ENCODE measurements at regions not wholly inside any gene's neighbourhood (a gene's known extent, or its start where the extent isn't known, plus 50 kb on each side); places are given as distances from the start of the nearest gene placed in this dataset.

- Histone ChIP-seq H3K79me2 (no peaks in the 10 kb centered on the region), H3K36me3 (ENCODE audit: control insufficient read depth, insufficient read depth, low read length) (no peaks in the 10 kb centered on the region), H3K9me3 (ENCODE audit: control insufficient read depth, low read length) (no peaks in the 10 kb centered on the region), H3K27me3 (ENCODE audit: control insufficient read depth, insufficient read depth, low read length) (no peaks in the 10 kb centered on the region), H3K4me2 (ENCODE audit: low read length) (no peak overlapping the region), H3K9ac (no peak overlapping the region), H3K4me1 (no peaks in the 10 kb centered on the region), H2AFZ (no peak overlapping the region), H3K27ac (no peak overlapping the region), H3K4me3 (ENCODE audit: low read depth, low read length) (no peak overlapping the region)
- TF ChIP-seq CTCF (IDR thresholded peaks at IDR 0.05), result no peak
Observed at GRCh38 chr2:128374001-128374710, 55.5 kb upstream of the HS6ST1 start.

GRCh38 chr2:128374711-128375413 lies 56.2 kb upstream of the HS6ST1 start:
- Histone ChIP-seq H3K36me3 (ENCODE audit: control insufficient read depth, insufficient read depth, low read length) (no peaks in the 10 kb centered on the region), H3K27me3 (ENCODE audit: control insufficient read depth, insufficient read depth, low read length) (no peaks in the 10 kb centered on the region), H3K4me2 (ENCODE audit: low read length) (no peak overlapping the region), H3K4me1 (no peaks in the 10 kb centered on the region), H3K27ac (no peak overlapping the region), H2AFZ (no peak overlapping the region), H3K79me2 (no peaks in the 10 kb centered on the region), H3K9me3 (ENCODE audit: control insufficient read depth, low read length) (no peaks in the 10 kb centered on the region), H3K4me3 (ENCODE audit: low read depth, low read length) (no peak overlapping the region), H3K9ac (no peak overlapping the region)
- TF ChIP-seq CTCF (IDR thresholded peaks at IDR 0.05), result no peak

- Histone ChIP-seq H3K4me2 (ENCODE audit: low read length) (no peak overlapping the region), H3K27ac (no peak overlapping the region), H3K4me3 (ENCODE audit: low read depth, low read length) (no peak overlapping the region), H2AFZ (no peak overlapping the region), H3K27me3 (ENCODE audit: control insufficient read depth, insufficient read depth, low read length) (no peaks in the 10 kb centered on the region), H3K9ac (no peak overlapping the region), H3K4me1 (no peaks in the 10 kb centered on the region), H3K79me2 (no peaks in the 10 kb centered on the region), H3K36me3 (ENCODE audit: control insufficient read depth, insufficient read depth, low read length) (no peaks in the 10 kb centered on the region), H3K9me3 (ENCODE audit: control insufficient read depth, low read length) (no peaks in the 10 kb centered on the region)
- no peak for TF ChIP-seq CTCF (IDR thresholded peaks at IDR 0.05)
Observed at GRCh38 chr2:128375454-128375853, 56.8 kb upstream of the HS6ST1 start.

GRCh38 chr2:128376241-128377041 lies 57.8 kb upstream of the HS6ST1 start:
- Histone ChIP-seq H3K27me3 (ENCODE audit: control insufficient read depth, insufficient read depth, low read length) (no peaks in the 10 kb centered on the region), H3K9ac (no peak overlapping the region), H3K79me2 (no peaks in the 10 kb centered on the region), H3K9me3 (ENCODE audit: control insufficient read depth, low read length) (no peaks in the 10 kb centered on the region), H3K27ac (no peak overlapping the region), H2AFZ (no peak overlapping the region), H3K4me1 (no peaks in the 10 kb centered on the region), H3K36me3 (ENCODE audit: control insufficient read depth, insufficient read depth, low read length) (no peaks in the 10 kb centered on the region), H3K4me3 (ENCODE audit: low read depth, low read length) (no peak overlapping the region), H3K4me2 (ENCODE audit: low read length) (no peak overlapping the region)
- no peak for TF ChIP-seq CTCF (IDR thresholded peaks at IDR 0.05)

All from parathyroid adenoma (tissue), 2 donors.